Panc1 (cell line): ENCODE measurements at regions not wholly inside any gene's neighbourhood (a gene's known extent, or its start where the extent isn't known, plus 50 kb on each side); places are given as distances from the start of the nearest gene placed in this dataset.

Experiments used
- CTCF ChIP-seq: fragments of 450-650 bp; IDR thresholded peaks from 2 replicates; pipeline ENCODE4 v1.5.1; 2017; ENCODE audit warnings: mild to moderate bottlenecking
- POLR2AphosphoS5 ChIP-seq: IDR thresholded peaks from 2 replicates; pipeline ENCODE4 v1.6.1; 2012; ENCODE audit warnings: mild to moderate bottlenecking, low read depth, low read length, moderate library complexity
- SIN3A ChIP-seq: IDR thresholded peaks from 2 replicates; pipeline ENCODE4 v1.6.1; 2012; ENCODE audit warnings: low read depth, mild to moderate bottlenecking, low read length, moderate library complexity, borderline replicate concordance; ENCODE audit not compliant: insufficient read depth
- TCF7L2 ChIP-seq: IDR thresholded peaks from 2 replicates; pipeline ENCODE4 v1.6.1; 2011; ENCODE audit warnings: mild to moderate bottlenecking, low read depth, low read length, inconsistent platforms
- TF ChIP-seq, protein P1 (sequence below), 2 experiments: IDR thresholded peaks; 2 replicates each; pipeline ENCODE4 v1.6.1; 2011 to 2012; ENCODE audit warnings: low read depth in 2 of 2, control low read depth in 1 of 2, low read length in 1 of 2, mild to moderate bottlenecking in 1 of 2, moderate library complexity in 1 of 2; ENCODE audit not compliant: insufficient read depth in 1 of 2

GRCh38 chr5:60453186-60453976 is 246.6 kb downstream of the DEPDC1B start:
- TF ChIP-seq TCF7L2 (no peak), CTCF (no peak), POLR2AphosphoS5 (no peak), SIN3A (no peak)
- TF ChIP-seq, protein P1, sequence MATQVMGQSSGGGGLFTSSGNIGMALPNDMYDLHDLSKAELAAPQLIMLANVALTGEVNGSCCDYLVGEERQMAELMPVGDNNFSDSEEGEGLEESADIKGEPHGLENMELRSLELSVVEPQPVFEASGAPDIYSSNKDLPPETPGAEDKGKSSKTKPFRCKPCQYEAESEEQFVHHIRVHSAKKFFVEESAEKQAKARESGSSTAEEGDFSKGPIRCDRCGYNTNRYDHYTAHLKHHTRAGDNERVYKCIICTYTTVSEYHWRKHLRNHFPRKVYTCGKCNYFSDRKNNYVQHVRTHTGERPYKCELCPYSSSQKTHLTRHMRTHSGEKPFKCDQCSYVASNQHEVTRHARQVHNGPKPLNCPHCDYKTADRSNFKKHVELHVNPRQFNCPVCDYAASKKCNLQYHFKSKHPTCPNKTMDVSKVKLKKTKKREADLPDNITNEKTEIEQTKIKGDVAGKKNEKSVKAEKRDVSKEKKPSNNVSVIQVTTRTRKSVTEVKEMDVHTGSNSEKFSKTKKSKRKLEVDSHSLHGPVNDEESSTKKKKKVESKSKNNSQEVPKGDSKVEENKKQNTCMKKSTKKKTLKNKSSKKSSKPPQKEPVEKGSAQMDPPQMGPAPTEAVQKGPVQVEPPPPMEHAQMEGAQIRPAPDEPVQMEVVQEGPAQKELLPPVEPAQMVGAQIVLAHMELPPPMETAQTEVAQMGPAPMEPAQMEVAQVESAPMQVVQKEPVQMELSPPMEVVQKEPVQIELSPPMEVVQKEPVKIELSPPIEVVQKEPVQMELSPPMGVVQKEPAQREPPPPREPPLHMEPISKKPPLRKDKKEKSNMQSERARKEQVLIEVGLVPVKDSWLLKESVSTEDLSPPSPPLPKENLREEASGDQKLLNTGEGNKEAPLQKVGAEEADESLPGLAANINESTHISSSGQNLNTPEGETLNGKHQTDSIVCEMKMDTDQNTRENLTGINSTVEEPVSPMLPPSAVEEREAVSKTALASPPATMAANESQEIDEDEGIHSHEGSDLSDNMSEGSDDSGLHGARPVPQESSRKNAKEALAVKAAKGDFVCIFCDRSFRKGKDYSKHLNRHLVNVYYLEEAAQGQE (IDR thresholded peaks at IDR 0.05; ENCODE audit: insufficient read depth in 1 of 2, low read depth in 2 of 2, low read length in 1 of 2) = no peak
